Activated naive CD8-positive, alpha-beta T cell (primary cell): ENCODE measurements at regions not wholly inside any gene's neighbourhood (a gene's known extent, or its start where the extent isn't known, plus 50 kb on each side); places are given as distances from the start of the nearest gene placed in this dataset.
A peak's percentile ranks its signal among the peaks of the same experiment; 100 is the strongest.

ENCODE experiments used
- H3K27ac Mint-ChIP-seq: one replicate; pipeline ENCODE4 v1.8.0; 2021; ENCODE audit warnings: mixed read lengths
- H3K27me3 Mint-ChIP-seq: one replicate; pipeline ENCODE4 v1.8.0; 2021; ENCODE audit warnings: mixed read lengths
- H3K36me3 Mint-ChIP-seq: one replicate; pipeline ENCODE4 v1.8.0; 2021; ENCODE audit warnings: mixed read lengths
- H3K4me1 Mint-ChIP-seq: one replicate; pipeline ENCODE4 v1.8.0; 2021; ENCODE audit warnings: low read depth, mixed read lengths
- H3K4me3 Mint-ChIP-seq: one replicate; pipeline ENCODE4 v1.8.0; 2021; ENCODE audit warnings: mild to moderate bottlenecking, mixed read lengths
- H3K9me3 Mint-ChIP-seq: one replicate; pipeline ENCODE4 v1.8.0; 2021; ENCODE audit warnings: low read depth, mixed read lengths

DNA sequence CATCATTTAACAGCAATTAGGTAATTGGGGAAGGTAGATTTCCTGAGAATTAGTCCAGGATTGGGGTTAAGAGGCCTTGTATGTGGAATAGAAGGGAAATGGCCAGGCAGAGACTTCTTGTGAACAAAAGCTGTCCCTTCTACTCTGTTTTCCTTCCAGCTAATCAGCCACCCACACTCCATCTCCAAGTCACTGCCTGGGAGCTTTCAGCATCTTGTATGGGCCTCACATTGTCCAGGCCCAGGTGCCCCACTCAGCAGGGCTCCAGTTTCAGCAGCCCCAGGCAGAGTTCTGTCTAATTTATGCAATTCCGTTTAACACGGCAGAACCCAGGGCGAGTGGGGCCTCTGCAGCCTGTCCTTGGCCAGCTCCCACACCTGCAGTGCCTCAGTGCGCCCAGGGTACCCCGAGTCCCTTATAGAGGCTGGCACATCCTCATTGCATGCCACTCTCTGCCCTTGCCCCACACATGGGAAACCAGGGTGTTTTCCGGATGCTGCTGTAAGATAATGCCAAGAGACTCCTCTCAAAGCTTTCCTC lies 113.0 kb downstream of the EDN3 start:
- no peaks in the 10 kb centered on the region for H3K36me3 Mint-ChIP-seq

DNA sequence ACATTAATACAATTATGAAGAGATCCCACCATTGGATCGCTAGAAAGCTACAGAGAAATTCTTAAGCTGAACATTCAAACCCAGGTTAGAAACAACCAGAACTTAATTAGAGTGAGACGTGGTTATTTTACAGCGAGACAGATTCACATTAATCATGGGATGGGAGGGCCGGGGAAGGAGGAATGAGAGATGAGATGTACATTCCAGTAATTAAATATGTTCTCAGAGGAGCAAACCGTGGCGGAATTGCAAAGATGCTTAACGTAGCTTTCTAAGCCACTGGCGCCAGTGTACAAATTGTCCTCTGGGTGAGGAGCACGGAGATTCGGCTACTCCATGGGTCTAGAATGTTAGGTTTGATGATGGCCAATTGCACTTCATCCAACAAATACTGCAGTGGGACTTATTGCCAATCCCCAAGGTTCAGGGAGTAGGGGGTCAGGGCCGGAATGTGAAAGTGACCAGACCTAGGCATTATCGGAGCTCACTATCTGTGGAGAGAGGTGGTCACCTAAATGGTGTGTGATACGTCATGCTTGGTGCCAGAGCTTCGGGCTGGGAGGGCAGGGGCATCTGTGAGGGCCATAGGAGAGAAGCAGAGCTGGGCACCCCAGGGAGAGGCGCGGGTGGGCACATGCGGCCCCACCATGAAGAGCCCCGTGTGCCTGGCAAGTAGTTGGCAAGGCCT lies 114.7 kb downstream of the EDN3 start:
- Mint-ChIP-seq H3K4me3 (no peak overlapping the region), H3K9me3 (no peaks in the 10 kb centered on the region), H3K4me1 (no peaks in the 10 kb centered on the region), H3K27me3 (no peaks in the 10 kb centered on the region), H3K27ac (no peak overlapping the region), H3K36me3 (no peaks in the 10 kb centered on the region)

More for the DNA sequence above, 113.0 kb downstream of the EDN3 start:
- Mint-ChIP-seq H3K27ac (no peak overlapping the region), H3K4me1 (no peaks in the 10 kb centered on the region), H3K9me3 (no peaks in the 10 kb centered on the region), H3K27me3 (no peaks in the 10 kb centered on the region), H3K4me3 (no peak overlapping the region)

DNA sequence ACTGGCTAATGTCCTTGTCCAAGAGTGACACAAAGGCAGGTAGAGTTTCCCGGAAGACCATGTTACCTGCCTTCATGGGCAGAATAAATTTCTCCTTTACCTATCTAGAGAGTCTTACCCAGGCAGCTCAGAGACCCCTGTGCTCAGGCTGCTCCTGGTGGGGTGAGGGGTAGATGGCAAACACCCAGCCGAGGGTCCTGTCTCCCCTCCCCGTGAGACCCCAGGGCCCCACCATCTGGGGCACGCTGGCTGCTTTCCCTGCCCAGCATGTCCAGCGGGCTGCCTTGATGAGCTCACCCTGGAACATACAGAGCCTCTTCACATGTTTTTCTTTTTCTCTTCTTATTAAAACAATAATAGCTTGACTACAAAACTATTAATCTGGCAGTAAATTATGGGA lies 116.5 kb downstream of the EDN3 start:
- H3K4me1 Mint-ChIP-seq, result no peaks in the 10 kb centered on the region
- no peaks in the 10 kb centered on the region for H3K36me3 Mint-ChIP-seq
- H3K27me3 Mint-ChIP-seq, result no peaks in the 10 kb centered on the region
- H3K4me3 Mint-ChIP-seq, result no peak overlapping the region
- no peak overlapping the region for H3K27ac Mint-ChIP-seq
- no peaks in the 10 kb centered on the region for H3K9me3 Mint-ChIP-seq

DNA sequence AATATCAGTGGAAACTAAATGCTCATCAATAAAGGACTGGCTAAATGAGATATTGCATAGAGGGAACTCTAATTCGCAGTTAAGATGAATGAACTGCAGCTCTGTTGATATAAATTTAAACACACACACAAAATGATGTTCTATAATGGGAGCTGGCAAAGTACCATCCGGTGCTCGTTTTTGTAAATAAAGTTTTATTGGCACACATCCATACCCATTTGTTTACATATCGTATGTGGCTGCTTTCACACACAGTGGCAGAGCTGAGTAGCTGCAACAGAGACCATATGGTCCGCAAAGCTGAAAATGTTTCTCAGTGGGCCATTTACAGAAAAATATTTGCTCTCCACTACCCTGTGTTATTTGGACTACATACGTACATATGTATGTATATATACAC lies 120.7 kb downstream of the EDN3 start:
- Mint-ChIP-seq H3K27ac (no peak overlapping the region), H3K36me3 (no peaks in the 10 kb centered on the region)

DNA sequence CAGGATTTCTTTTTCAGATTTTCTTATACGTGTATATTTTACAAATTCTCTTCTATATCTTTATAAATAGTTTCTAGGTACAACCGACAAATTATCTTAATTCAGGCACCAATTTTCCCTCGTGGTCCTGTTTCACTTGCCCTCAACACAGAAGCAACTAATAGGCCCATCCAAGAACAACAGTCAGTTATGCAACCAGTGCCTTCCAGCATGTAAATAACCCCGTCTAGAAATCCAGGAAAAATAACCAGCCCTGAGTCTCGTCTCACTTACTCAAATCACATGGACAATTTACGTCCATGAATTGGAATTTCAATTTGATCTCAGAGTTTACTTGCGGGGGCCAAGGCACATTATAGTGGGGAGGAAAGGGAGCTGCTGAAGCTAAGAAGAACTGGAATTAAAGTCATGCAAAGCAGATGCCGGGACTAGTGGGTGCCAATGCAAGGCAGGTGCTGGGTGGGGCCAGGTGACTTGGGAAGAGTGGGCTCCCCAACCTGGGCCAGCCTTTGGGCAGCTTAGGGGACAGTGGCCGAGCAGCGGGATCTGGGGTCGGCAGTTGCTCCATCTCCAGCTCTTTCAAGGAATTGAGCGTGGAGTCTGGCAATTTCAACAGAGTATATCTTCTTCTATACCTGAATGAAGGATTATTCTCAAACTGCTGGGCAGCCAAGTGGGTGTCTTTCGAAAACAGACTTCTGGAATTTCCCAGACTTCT lies 121.7 kb downstream of the EDN3 start:
- Mint-ChIP-seq H3K9me3 (no peaks in the 10 kb centered on the region), H3K4me1 (no peaks in the 10 kb centered on the region), H3K27me3 (no peaks in the 10 kb centered on the region), H3K27ac (no peak overlapping the region), H3K36me3 (no peaks in the 10 kb centered on the region), H3K4me3 (no peak overlapping the region)

More for the DNA sequence above, 120.7 kb downstream of the EDN3 start:
- H3K27me3 Mint-ChIP-seq, result no peaks in the 10 kb centered on the region
- no peaks in the 10 kb centered on the region for H3K4me1 Mint-ChIP-seq
- H3K9me3 Mint-ChIP-seq, result no peaks in the 10 kb centered on the region
- no peak overlapping the region for H3K4me3 Mint-ChIP-seq

DNA sequence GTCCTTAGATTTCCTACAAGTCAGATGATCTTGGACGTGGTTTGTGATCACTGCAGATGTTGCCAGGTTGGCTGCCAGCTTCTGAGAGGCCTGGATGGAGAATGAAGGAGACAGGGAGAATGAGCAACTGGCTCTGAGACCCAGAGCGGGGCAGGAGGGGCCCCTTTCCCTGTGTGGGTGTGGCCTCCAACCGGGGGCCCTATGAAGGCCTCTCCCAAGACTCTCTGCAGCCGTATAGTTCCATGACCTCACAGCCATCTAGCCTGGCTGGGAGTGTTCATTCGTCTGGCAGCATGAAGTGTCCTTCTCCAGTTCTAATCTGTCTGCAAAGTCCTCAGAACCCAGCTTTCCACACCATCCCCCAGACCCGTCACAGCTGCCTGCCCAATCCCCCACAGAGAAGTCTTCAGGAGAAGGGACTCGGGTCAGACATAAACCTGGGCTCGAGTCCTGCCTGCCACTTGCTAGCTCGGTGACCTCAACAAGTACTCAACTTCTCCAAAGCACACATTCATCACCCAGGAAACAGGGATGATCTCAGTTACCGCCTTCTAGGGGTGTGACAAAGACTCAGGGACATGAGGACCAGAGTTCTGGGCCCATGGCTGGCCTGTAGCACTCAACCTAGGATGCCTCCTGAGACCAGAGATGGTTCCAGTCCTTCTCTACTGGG lies 122.6 kb downstream of the EDN3 start:
- Mint-ChIP-seq H3K36me3 (no peaks in the 10 kb centered on the region), H3K27me3 (no peaks in the 10 kb centered on the region)

DNA sequence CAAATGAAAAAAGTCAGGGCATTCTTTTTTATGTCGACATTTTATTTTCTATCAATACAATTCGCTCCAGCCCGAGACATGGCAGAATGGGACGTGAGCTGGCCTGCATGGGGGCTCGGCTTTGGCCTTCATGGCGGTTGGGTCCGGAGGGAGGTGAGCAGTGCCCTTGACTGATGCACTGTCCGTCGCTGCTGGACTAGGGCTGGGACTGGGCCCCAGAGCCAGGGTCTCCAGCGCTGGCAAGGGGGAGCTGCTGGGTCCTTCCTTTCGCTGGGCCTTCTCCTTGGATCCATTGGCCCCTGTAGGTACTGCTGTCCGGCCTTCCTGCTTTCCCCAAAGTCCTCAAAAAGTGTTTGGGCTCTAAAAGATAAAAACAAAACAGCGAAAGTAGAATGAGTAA lies 124.6 kb downstream of the EDN3 start:
- no peaks in the 10 kb centered on the region for H3K27me3 Mint-ChIP-seq
- H3K4me3 Mint-ChIP-seq, result no peak overlapping the region
- H3K4me1 Mint-ChIP-seq, result peaks cover 13% of the 10 kb centered on the region
- no peaks in the 10 kb centered on the region for H3K36me3 Mint-ChIP-seq
- no peak overlapping the region for H3K27ac Mint-ChIP-seq
- no peaks in the 10 kb centered on the region for H3K9me3 Mint-ChIP-seq

More for the DNA sequence above, 122.6 kb downstream of the EDN3 start:
- Mint-ChIP-seq H3K4me3 (no peak overlapping the region), H3K27ac (no peak overlapping the region), H3K4me1 (no peaks in the 10 kb centered on the region), H3K9me3 (no peaks in the 10 kb centered on the region)

DNA sequence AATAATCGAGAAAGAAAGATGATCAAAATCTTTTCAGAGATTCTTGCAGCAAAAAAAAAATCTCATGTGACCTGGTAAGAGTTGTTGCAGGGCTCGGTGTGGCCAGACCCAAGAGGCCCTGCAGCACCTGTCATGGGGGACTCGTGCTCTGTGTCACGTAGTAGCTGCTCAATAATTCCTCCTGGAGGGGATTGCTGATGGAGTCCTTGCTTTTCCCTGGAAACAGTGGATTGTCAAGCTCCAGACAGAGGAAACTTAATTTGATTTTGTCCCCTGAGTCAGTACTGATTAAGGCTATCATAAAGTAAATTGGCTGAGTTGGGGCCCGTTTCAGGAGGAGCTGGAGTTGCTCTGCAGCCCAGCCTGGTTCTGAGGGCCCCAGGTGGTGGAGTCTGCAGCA lies 125.2 kb downstream of the EDN3 start:
- H3K27ac Mint-ChIP-seq, result no peak overlapping the region
- peaks cover 13% of the 10 kb centered on the region for H3K4me1 Mint-ChIP-seq
- no peak overlapping the region for H3K4me3 Mint-ChIP-seq
- H3K27me3 Mint-ChIP-seq, result no peaks in the 10 kb centered on the region
- H3K36me3 Mint-ChIP-seq, result no peaks in the 10 kb centered on the region
- no peaks in the 10 kb centered on the region for H3K9me3 Mint-ChIP-seq

DNA sequence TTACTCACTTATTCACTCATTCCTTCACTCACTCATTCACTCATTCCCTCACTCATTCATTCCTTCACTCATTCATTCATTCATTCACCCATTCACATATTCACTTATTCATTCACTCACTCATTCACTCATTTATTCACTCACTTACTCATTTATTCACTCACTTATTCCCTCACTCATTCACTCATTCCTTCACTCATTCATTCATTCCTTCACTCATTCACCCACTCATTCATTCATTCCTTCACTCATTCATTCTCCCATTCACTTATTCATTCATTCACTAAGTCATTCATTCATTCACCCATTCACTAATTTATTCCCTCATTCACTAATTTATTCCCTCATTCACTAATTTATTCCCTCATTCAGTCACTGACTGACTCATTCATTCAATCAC lies 127.6 kb downstream of the EDN3 start:
- Mint-ChIP-seq H3K27me3 (no peaks in the 10 kb centered on the region), H3K4me1 (peaks cover 13% of the 10 kb centered on the region), H3K4me3 (no peak overlapping the region), H3K27ac (no peak overlapping the region), H3K9me3 (no peaks in the 10 kb centered on the region), H3K36me3 (no peaks in the 10 kb centered on the region)

DNA sequence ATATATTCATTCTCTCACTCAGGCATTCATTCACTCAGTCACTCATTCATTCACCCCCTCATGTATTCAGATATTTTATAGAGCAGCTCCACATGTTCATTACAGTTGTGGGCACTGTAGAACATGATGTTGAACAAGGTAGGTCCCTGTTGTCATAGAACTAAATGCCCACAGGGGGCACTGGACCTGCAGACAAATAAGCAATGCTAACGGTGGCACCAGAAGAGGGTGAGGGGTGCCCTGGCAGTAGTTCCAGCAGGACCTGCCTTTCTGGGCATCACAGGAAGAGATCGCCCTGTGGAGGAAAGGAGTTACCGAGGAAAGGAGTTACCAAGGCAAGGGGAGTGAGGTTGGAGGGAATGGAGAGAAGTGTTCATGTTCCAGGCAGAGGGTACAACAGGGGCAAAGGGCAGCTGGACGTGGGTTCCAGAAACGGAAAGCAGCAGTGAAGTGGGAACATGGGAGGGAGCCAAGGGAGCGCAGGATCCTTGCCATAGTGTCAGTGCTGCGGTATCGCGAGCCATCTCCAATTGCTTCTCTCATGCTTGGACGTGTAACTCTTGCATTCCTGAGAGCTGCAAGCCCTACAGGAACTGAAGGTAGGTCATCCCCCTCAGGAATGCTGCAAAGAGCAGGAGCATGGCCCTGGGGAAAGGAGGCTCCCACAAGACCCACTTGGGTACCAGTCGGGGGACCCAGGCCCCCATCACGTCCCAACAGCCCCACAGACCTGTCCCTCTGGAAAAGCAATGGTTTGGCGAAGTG lies 128.2 kb downstream of the EDN3 start:
- H3K4me1 Mint-ChIP-seq, result peaks cover 13% of the 10 kb centered on the region
- no peak overlapping the region for H3K4me3 Mint-ChIP-seq
- no peaks in the 10 kb centered on the region for H3K9me3 Mint-ChIP-seq
- H3K27ac Mint-ChIP-seq, result no peak overlapping the region
- H3K27me3 Mint-ChIP-seq, result no peaks in the 10 kb centered on the region
- H3K36me3 Mint-ChIP-seq, result no peaks in the 10 kb centered on the region

DNA sequence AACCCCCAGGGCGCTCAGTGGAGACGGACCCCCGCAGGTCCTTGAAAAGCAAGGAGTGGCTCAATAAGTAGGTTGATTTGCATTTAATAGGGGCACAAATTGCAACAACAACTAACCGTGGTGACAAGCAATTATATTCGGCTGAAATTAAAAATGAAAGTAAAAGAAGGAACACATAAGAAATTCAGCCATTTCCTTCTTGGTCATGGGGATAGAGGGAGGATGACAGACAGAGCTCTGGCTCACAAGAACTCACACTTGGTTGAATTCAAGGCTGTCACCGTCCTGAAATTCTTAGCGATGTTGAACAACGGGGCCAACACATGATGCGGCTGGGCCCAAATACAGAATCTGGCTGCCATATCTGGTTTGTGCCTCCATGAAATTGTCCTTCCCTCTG lies 129.0 kb downstream of the EDN3 start:
- H3K4me1 Mint-ChIP-seq, result peaks cover 13% of the 10 kb centered on the region
- no peaks in the 10 kb centered on the region for H3K27me3 Mint-ChIP-seq
- peak overlapping the region; percentile 13 for H3K4me3 Mint-ChIP-seq
- H3K27ac Mint-ChIP-seq, result no peak overlapping the region
- H3K36me3 Mint-ChIP-seq, result no peaks in the 10 kb centered on the region
- H3K9me3 Mint-ChIP-seq, result no peaks in the 10 kb centered on the region

DNA sequence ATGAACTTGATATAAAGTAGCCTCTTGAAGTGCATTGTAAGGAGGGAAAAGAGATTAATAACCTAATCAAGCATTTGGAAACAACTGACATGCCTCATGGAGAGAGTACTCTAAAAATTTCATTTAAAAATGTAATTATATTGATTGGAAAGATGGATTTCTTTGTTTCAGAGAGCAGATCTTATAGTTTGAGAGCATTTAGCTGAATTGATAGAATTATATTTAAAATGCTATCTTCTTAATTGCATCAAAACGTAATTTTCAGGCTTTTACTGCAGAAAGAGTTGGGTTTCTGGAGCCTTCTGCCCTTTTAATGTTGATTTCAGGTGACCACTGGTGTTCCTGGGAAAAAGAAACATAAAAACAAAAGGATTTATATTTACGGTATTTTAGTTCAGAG lies 130.6 kb downstream of the EDN3 start:
- Mint-ChIP-seq H3K27me3 (no peaks in the 10 kb centered on the region), H3K36me3 (no peaks in the 10 kb centered on the region), H3K4me3 (no peak overlapping the region), H3K9me3 (no peaks in the 10 kb centered on the region), H3K4me1 (peaks cover 13% of the 10 kb centered on the region), H3K27ac (no peak overlapping the region)

DNA sequence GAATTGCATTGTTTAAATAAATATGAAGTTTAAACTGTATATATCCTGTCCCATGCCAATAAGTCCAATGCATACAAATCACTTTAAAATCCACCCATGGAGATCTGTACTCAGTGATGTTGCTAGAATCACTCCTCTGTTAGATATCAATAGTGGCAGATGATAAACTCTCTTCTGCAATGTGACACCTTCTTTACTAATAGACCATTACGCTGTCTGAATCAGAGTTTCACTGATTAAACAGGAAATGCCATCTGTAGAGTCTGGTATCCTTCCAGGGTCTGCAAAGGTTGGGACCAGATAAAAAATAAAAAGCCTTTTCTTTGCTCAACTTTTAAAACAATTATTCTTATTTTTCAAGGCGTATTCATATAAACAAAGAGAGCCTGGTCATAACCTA lies 134.5 kb downstream of the EDN3 start:
- Mint-ChIP-seq H3K36me3 (no peaks in the 10 kb centered on the region), H3K27ac (no peak overlapping the region), H3K4me3 (no peak overlapping the region), H3K4me1 (no peaks in the 10 kb centered on the region), H3K27me3 (no peaks in the 10 kb centered on the region), H3K9me3 (no peaks in the 10 kb centered on the region)

DNA sequence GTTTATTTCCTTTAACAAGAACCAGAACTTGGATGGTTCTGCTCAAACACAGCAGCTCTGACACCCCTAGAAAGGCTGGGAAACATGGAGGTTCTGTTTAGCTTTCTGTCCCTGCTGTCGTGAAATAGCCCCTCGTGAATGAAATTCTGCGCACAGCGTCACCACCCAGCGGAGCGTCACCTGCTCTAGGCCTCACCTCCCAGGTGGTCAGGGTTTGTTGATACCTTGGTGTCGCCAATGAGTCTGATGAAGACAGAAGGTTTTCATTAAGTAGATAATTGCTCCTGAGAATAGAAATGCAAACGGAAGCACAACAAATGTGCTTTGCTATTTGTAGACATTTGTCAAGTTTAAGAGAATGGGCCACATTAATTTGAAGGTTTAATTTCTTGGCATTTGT lies 135.1 kb downstream of the EDN3 start:
- Mint-ChIP-seq H3K4me3 (no peak overlapping the region), H3K27me3 (no peaks in the 10 kb centered on the region), H3K9me3 (no peaks in the 10 kb centered on the region), H3K4me1 (no peaks in the 10 kb centered on the region), H3K36me3 (no peaks in the 10 kb centered on the region), H3K27ac (no peak overlapping the region)

DNA sequence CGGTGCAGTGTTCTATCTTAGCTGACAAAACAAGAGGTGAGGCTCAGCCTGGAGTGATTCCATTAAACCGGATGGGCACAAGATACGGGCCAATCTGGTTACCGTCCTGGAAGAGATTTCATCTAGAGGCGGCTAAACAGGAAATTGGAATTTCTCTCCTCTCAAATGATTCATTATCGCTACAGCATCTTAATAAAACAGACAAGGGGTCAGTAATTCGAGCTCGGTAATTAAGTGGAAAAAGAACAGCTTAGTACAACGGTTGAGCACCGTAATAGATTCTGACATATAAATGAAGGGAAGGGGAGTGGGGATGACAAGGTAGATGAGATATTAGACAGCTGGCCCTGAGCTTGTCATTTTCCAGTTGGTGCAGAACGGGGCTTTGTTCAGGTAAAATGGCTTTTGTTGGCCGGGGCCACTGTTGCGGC lies 137.2 kb downstream of the EDN3 start:
- Mint-ChIP-seq H3K27ac (no peak overlapping the region), H3K36me3 (no peaks in the 10 kb centered on the region), H3K4me3 (no peak overlapping the region), H3K4me1 (peaks cover 4% of the 10 kb centered on the region), H3K27me3 (no peaks in the 10 kb centered on the region), H3K9me3 (no peaks in the 10 kb centered on the region)
